GM21360 (cell line): ENCODE measurements at regions not wholly inside any gene's neighbourhood (a gene's known extent, or its start where the extent isn't known, plus 50 kb on each side); places are given as distances from the start of the nearest gene placed in this dataset.
"Not testable (repeated sequence)": the region's sequence is repeated elsewhere in the genome, so short reads cannot be mapped to it uniquely, and the experiment has no call there.

Experiments used
- ATAC-seq: cut with Tn5 transposase; IDR thresholded peaks from one replicate; pipeline ENCODE4 v1.9.1; 2021; ENCODE audit warnings: mild to moderate bottlenecking, moderate library complexity; ENCODE audit not compliant: unreplicated experiment

DNA sequence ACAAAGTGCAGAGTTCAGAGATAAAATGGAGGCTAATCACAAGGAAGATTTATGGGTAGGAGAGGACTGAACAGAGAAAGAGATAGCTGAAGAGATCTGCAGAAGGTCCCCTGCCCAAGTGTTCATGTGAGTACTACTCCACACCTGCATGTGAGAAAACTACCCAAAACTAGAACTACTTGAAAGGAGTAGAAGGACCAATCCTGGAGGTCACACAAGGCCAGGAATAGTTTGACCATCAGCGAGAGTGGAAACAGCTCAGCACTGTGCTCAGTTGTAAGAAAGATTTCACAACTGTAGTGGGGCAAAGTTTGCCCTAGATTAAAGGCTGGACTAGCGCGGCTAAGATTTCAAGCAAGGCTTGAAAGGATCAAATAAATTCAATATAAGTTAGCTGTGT lies 422.7 kb upstream of the LCORL start:
- ATAC-seq = no peak

DNA sequence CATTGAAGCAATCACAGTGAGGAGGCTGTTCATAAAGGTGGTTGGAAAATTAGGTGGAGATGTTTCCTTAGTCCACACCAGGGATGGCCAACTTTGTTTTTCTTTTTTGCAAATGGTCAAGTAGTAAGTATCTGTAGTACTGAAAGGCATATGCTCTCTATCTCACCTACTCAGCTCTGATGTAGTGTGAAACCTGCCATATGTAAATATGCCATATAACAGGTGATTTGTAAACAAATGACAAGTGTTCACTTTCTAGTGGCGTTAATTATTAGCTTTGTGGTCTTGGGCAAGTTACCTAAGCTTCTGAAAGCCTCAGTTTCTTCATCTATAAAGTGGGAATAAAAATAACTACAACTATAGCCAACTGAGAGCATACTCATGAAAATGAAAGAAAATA lies 421.4 kb upstream of the LCORL start:
- no peak for ATAC-seq

DNA sequence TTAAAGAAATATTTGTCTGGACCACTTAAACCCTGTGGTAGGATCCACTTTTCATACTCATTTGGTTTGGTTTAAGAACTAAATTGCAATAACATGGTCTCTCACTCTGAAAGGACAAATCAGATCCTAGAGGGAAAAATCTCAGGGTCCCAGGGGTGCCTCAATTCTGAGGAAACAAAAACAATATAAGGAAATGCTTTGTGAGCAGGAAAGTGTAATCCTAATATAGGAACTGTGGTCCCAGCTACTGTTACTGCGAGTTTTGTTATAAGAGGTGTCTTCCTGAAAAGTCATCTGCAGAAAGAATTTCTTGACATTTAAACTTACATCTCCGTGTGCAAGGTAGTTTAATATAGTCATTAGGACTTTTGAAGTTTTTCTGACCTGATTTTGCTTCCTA lies 420.1 kb upstream of the LCORL start:
- ATAC-seq = no peak

DNA sequence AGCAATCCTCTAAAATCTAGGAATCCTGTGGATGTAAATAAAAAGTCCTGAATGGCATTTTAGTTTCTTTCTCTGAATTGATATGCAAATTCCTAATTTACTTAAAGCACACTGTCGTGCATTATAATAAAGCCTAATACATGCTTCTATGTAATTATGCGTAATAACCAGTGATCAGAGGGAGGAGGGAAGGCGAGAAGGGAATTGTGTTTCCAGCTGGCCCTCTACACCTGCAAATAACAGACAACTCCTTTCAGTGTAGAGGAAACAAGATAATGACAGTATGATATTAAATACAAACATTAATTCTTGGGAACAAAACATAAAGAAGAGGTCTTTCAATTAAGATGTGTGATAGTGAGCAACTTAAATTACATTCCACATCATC lies 419.6 kb upstream of the LCORL start:
- ATAC-seq = no peak

- ATAC-seq = no peak
These were observed 419.1 kb upstream of the LCORL start for GRCh38 chr4:18440527-18441202.

- no peak for ATAC-seq
These were observed 417.8 kb upstream of the LCORL start for GRCh38 chr4:18439311-18439710.

GRCh38 chr4:18435781-18436180 lies 414.2 kb upstream of the LCORL start:
- ATAC-seq = no peak

DNA sequence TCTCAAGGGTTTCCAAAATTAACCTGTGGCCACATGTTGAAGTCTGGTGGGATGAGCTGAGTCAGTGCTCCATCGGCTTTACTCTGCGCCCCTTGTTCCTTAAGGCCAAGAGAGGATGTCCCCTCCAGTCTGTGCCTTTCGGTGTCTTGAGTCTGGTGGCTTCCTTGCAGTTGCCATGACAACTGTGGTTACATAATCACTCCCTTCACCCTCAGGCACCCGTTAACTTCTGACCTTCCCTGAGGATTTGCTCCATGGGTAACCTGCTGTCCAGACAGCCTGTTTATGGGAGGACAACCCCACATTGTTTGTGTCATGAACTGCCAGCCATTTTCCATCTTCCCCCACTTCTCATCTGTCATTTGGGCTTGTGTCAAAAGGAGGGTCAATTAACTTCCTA lies 401.1 kb upstream of the LCORL start:
- no peak for ATAC-seq

DNA sequence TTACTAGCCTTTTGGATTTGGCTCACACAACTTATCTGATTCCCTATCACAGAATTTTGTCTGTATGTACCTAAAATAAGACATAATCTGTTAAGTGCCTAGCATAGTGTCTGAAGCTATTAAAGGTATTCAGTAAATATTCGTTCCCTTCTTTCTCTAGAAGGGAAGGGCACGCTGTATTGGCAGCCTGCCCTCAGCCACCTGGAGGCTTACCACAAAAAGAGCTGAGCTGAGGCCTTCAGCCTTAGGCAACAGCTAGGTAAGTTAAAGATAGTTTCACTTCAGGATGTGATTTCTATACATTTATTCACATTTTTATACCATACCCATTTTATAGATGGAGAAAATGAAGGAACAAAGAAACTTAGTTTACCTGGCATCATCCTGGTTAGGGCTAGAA lies 400.0 kb upstream of the LCORL start:
- no peak for ATAC-seq

DNA sequence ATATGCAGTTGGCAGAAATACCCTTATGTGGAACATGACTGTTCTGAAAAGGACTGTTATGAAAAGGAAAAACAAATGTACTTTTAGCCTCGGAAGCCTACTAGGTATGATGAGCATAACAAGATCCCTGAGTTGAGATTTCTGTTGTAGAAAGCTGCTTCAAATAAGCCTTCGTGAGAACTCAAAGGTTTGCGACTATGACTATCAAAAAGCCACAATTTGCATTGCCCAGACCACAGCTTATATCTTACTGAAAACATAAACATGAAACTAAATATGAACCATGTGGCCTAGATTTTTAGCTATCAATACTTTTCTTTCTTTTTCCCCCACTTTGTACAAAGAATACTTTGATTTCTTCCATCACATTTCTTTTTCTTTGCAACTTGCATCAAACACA lies 398.2 kb upstream of the LCORL start:
- ATAC-seq = no peak

GRCh38 chr4:18418195-18418898 lies 396.8 kb upstream of the LCORL start:
- ATAC-seq = not testable (repeated sequence)

DNA sequence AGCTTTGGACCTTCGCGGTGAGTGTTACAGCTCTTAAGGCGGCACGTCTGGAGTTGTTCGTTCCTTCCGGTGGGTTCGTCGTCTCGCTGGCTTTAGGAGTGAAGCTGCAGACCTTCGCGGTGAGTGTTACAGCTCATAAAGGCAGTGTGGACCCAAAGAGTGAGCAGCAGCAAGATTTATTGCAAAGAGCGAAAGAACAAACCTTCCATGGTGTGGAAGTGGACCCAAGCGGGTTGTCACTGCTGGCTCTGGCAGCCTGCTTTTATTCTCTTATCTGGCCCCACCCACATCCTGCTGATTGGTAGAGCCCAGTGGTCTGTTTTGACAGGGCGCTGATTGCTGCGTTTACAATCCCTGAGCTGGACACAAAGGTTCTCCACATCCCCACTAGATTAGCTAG lies 396.1 kb upstream of the LCORL start:
- not testable (repeated sequence) for ATAC-seq

GRCh38 chr4:18406264-18406663 lies 384.7 kb upstream of the LCORL start:
- no peak for ATAC-seq

- ATAC-seq = no peak
These were observed 383.5 kb upstream of the LCORL start for GRCh38 chr4:18405054-18405453.

DNA sequence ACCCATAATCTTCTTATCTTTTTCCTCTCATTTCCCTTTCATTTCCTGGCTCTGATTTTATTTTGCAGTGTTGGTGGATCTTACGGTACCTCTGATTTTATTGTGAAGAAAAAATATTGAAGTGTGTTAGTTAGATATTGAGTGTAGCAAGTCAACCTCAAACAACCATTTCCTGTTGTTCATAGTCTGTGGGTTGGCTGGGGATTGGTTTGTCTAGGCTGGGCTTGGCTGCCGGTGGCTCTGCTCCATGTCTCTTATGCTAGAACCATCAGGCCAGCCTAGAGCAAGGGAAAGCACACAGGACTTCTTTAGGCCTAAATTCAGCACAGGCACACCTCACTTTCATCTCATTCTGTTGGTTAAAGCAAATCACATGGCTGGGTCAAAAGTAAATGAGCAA lies 383.1 kb upstream of the LCORL start:
- no peak for ATAC-seq

DNA sequence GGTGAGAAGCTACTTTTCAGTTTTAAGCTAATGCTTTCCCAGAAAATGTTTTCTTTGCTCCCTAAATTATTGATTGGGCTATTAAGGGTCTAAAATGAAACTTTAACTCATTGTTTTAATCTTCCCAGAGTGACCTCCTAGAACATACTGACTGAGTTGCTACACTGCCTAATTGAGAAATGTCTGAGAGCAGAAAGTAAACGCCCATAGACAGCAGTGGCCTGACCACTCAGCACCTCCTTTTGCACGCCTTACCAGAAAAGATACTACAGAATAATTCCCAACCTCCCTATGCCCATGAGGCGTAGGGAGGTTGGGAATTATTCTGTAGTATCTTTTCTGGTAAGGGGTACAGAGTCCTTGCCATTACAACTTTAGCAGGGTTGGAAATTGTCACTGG lies 381.8 kb upstream of the LCORL start:
- ATAC-seq = no peak

- ATAC-seq = no peak
These were observed 380.3 kb upstream of the LCORL start for GRCh38 chr4:18401868-18402267.

DNA sequence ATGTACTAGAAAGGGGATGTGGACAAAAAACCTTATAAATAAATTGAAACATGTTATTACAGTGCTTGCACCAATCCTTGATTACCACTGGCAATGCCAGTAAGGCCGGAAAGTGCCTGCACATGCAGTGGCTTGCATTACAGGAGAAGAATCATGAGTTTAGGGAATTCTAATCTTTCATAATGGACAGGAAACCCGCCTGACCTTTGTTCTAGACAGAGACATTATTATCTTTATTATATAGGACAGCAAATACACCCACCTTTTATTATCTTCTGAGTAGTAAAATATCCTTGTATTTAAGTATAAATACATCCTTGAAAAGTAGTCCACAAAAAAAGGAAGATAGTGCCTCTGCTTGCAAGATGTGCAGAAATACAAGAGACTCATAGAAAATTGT lies 379.9 kb upstream of the LCORL start:
- no peak for ATAC-seq

DNA sequence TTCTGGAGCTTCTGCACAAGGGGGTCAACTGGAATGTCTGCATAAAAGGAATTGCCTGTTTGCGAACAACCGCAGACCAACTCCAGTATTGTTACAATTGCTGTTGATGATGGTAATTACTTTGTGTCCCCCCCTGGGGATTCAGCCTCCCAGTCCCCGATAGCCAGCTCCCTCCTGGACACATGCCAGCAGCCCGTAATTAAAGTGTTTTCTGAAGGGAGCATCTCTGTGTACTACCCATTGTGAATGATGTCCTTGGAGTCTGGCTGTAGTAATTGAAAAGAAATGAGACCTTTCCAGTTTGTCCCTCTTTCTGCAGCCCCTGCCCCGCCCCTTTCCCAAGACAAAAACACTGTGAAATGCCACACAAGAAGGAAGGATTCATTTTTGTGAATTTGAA lies 377.1 kb upstream of the LCORL start:
- no peak for ATAC-seq

- no peak for ATAC-seq
These were observed 376.3 kb upstream of the LCORL start for GRCh38 chr4:18397681-18398390.

DNA sequence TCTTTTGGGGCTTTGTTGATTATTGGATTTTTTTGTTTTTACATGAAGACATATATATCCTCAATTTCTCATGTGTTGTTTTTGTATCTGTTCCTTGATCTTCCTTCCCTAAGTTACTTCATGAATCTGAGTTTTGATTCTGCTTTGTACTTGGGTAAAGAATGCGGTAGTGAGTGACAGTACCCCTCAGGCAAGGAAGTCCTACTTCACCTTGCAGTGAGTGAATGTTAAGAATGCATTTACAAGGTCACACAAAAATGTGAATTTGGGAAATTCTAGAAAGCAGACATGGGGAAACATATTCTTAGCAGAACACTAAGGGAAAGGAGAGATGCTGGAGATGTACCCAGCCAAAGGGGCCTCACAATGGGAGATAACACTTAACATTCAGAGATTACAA lies 373.1 kb upstream of the LCORL start:
- no peak for ATAC-seq

GRCh38 chr4:18391354-18391728 lies 369.8 kb upstream of the LCORL start:
- ATAC-seq = no peak
